Caco-2 (cell line): ENCODE measurements at regions not wholly inside any gene's neighbourhood (a gene's known extent, or its start where the extent isn't known, plus 50 kb on each side); places are given as distances from the start of the nearest gene placed in this dataset.

Source experiments
- BruUV-seq: library from RNA; stranded (reverse); fragments of 400-500 nt; replicated peaks from 2 replicates; lab custom pipeline; 2021; lab: Mats Ljungman, UMichigan
- CTCF ChIA-PET: fragments of 300-600 bp; sonication (Branson Sonifier 250); formaldehyde crosslinking; loops from one replicate; lab custom pipeline; 2022; ENCODE audit warnings: antibody characterized with exemption; lab: Charles Lee
- POLR2A ChIA-PET: fragments of 300-600 bp; sonication (Branson Sonifier 250); formaldehyde crosslinking; loops from one replicate; lab custom pipeline; 2022; ENCODE audit warnings: antibody characterized with exemption; lab: Charles Lee
- DNase-seq, 2 experiments: peaks; one replicate each; pipeline versions ENCODE4 v3.0.0 to v3.0.0-alpha.2; 2020 to 2022
- H3K27me3 ChIP-seq: replicated peaks from 2 replicates; pipeline ENCODE4 v1.6.0; 2011; ENCODE audit warnings: low read length; ENCODE audit not compliant: control insufficient read depth, insufficient read depth
- H3K36me3 ChIP-seq: 2 replicates; pipeline ENCODE4 v1.5.1; 2011; ENCODE audit warnings: low read length; ENCODE audit not compliant: control insufficient read depth, insufficient read depth
- H3K4me1 ChIP-seq: fragments of 250-450 bp; sonication (Bioruptor Pico); 2 replicates; pipeline ENCODE4 v1.5.1; 2020; ENCODE audit warnings: mild to moderate bottlenecking
- H3K4me3 ChIP-seq: 2 replicates; pipeline ENCODE4 v1.5.1; 2011; ENCODE audit warnings: low read depth, mild to moderate bottlenecking, control low read depth, low read length
- H3K9me3 ChIP-seq: fragments of 250-450 bp; sonication (Bioruptor Pico); 2 replicates; pipeline ENCODE4 v1.5.1; 2020; ENCODE audit warnings: mild to moderate bottlenecking, moderate library complexity
- H3K27ac Mint-ChIP-seq: one replicate; pipeline ENCODE4 v1.8.0; 2022; ENCODE audit warnings: mixed read lengths; ENCODE audit not compliant: unreplicated experiment
- H3K27me3 Mint-ChIP-seq: one replicate; pipeline ENCODE4 v1.8.0; 2022; ENCODE audit warnings: mixed read lengths; ENCODE audit not compliant: insufficient read depth, unreplicated experiment
- H3K36me3 Mint-ChIP-seq: one replicate; pipeline ENCODE4 v1.8.0; 2022; ENCODE audit warnings: mild to moderate bottlenecking, mixed read lengths; ENCODE audit not compliant: insufficient read depth, unreplicated experiment
- H3K4me1 Mint-ChIP-seq: one replicate; pipeline ENCODE4 v1.8.0; 2022; ENCODE audit warnings: low read depth, mixed read lengths; ENCODE audit not compliant: unreplicated experiment
- H3K4me3 Mint-ChIP-seq: one replicate; pipeline ENCODE4 v1.8.0; 2022; ENCODE audit warnings: mild to moderate bottlenecking, moderate library complexity, mixed read lengths; ENCODE audit not compliant: unreplicated experiment
- H3K9me3 Mint-ChIP-seq: one replicate; pipeline ENCODE4 v1.8.0; 2022; ENCODE audit warnings: mixed read lengths; ENCODE audit not compliant: unreplicated experiment
- CTCF ChIP-seq, 2 experiments: fragments of 200-600 bp in 1 of 2; IDR thresholded peaks; 1 replicate in 1 of 2; 2 replicates in 1 of 2; pipeline versions ENCODE4 v1.5.1 to v1.8.0; 2011 to 2022; ENCODE audit warnings: antibody characterized with exemption in 1 of 2, control low read depth in 1 of 2, inconsistent platforms in 1 of 2, low read depth in 1 of 2, low read length in 1 of 2, mild to moderate bottlenecking in 1 of 2, moderate library complexity in 1 of 2; ENCODE audit not compliant: insufficient read depth in 1 of 2, severe bottlenecking in 1 of 2, unreplicated experiment in 1 of 2
- intact Hi-C: fragments of 100-400 bp; cut with micrococcal nuclease; formaldehyde crosslinking; loops from one replicate; pipeline ENCODE4 v1.10.0; 2022; ENCODE audit not compliant: unreplicated experiment

GRCh38 chr17:6915620-6916019 is 80.2 kb upstream of the ALOX12 start:
- intact Hi-C loops, result no loop called here
- ChIA-PET CTCF (no interaction called here), POLR2A (no interaction called here)
- BruUV-seq, result no TSS peak
- peaks cover 10% of the 10 kb centered on the region for H3K27me3 Mint-ChIP-seq
- no peaks in the 10 kb centered on the region for H3K4me1 ChIP-seq
- H3K36me3 ChIP-seq, result no peaks in the 10 kb centered on the region
- TF ChIP-seq CTCF (IDR thresholded peaks at IDR 0.05; ENCODE audit: insufficient read depth in 1 of 2, low read depth in 1 of 2, low read length in 1 of 2, severe bottlenecking in 1 of 2, unreplicated experiment in 1 of 2), result no peak
- DNase-seq, result no peak
- H3K36me3 Mint-ChIP-seq, result no peaks in the 10 kb centered on the region
- H3K4me3 Mint-ChIP-seq, result no peak overlapping the region
- no peaks in the 10 kb centered on the region for H3K4me1 Mint-ChIP-seq
- no peaks in the 10 kb centered on the region for H3K9me3 ChIP-seq
- H3K27me3 ChIP-seq, result no peaks in the 10 kb centered on the region
- no peak overlapping the region for H3K4me3 ChIP-seq
- no peaks in the 10 kb centered on the region for H3K9me3 Mint-ChIP-seq
- H3K27ac Mint-ChIP-seq, result no peak overlapping the region

GRCh38 chr17:6919158-6919557 is 76.7 kb upstream of the ALOX12 start:
- no peaks in the 10 kb centered on the region for H3K36me3 ChIP-seq
- DNase-seq, result no peak
- ChIA-PET CTCF (no interaction called here), POLR2A (no interaction called here)
- H3K9me3 Mint-ChIP-seq, result no peaks in the 10 kb centered on the region
- H3K36me3 Mint-ChIP-seq, result no peaks in the 10 kb centered on the region
- H3K9me3 ChIP-seq, result no peaks in the 10 kb centered on the region
- BruUV-seq, result no TSS peak
- no peak overlapping the region for H3K27ac Mint-ChIP-seq
- no peaks in the 10 kb centered on the region for H3K4me1 Mint-ChIP-seq
- no peak overlapping the region for H3K4me3 Mint-ChIP-seq
- no peaks in the 10 kb centered on the region for H3K27me3 ChIP-seq
- no peaks in the 10 kb centered on the region for H3K4me1 ChIP-seq
- H3K4me3 ChIP-seq, result no peak overlapping the region
- intact Hi-C loops, result no loop called here
- TF ChIP-seq CTCF (IDR thresholded peaks at IDR 0.05; ENCODE audit: insufficient read depth in 1 of 2, low read depth in 1 of 2, low read length in 1 of 2, severe bottlenecking in 1 of 2, unreplicated experiment in 1 of 2), result no peak
- peaks cover 16% of the 10 kb centered on the region for H3K27me3 Mint-ChIP-seq

GRCh38 chr17:6923385-6923784 is 72.5 kb upstream of the ALOX12 start:
- BruUV-seq, result no TSS peak
- H3K36me3 Mint-ChIP-seq, result no peaks in the 10 kb centered on the region
- no peak for TF ChIP-seq CTCF (IDR thresholded peaks at IDR 0.05; ENCODE audit: insufficient read depth in 1 of 2, low read depth in 1 of 2, low read length in 1 of 2, severe bottlenecking in 1 of 2, unreplicated experiment in 1 of 2)
- no peaks in the 10 kb centered on the region for H3K4me1 ChIP-seq
- H3K36me3 ChIP-seq, result no peaks in the 10 kb centered on the region
- no peak overlapping the region for H3K27ac Mint-ChIP-seq
- H3K4me1 Mint-ChIP-seq, result no peaks in the 10 kb centered on the region
- no peaks in the 10 kb centered on the region for H3K9me3 ChIP-seq
- DNase-seq, result no peak
- peaks cover 14% of the 10 kb centered on the region for H3K27me3 Mint-ChIP-seq
- no peaks in the 10 kb centered on the region for H3K27me3 ChIP-seq
- ChIA-PET CTCF (no interaction called here), POLR2A (no interaction called here)
- intact Hi-C loops, result no loop called here
- H3K9me3 Mint-ChIP-seq, result no peaks in the 10 kb centered on the region
- no peak overlapping the region for H3K4me3 ChIP-seq
- no peak overlapping the region for H3K4me3 Mint-ChIP-seq
